ENCODE measurements at regions not wholly inside any gene's neighbourhood (a gene's known extent, or its start where the extent isn't known, plus 50 kb on each side); places are given as distances from the start of the nearest gene placed in this dataset.

DNA sequence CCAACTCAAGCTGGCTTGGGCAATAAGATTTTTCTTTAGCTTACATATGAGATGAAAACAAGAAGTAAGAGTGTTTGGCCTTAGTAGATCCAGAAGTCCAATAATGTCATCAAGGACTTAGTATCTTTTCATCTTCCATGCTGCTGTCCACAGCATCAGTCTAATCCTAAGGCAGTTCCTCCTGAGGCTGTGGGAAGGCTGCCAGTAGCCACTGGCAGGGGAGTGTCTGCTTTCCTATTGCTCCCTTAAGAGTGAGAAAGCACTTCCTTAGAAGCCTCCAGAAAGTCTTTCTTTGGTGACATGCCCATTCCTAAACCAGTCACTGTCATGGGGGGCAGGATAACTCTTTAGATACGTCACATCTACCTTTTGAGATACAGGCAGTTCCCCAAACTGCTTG, 317.7 kb downstream of the BMP4 start (continued):
- TF ChIP-seq, protein P1, sequence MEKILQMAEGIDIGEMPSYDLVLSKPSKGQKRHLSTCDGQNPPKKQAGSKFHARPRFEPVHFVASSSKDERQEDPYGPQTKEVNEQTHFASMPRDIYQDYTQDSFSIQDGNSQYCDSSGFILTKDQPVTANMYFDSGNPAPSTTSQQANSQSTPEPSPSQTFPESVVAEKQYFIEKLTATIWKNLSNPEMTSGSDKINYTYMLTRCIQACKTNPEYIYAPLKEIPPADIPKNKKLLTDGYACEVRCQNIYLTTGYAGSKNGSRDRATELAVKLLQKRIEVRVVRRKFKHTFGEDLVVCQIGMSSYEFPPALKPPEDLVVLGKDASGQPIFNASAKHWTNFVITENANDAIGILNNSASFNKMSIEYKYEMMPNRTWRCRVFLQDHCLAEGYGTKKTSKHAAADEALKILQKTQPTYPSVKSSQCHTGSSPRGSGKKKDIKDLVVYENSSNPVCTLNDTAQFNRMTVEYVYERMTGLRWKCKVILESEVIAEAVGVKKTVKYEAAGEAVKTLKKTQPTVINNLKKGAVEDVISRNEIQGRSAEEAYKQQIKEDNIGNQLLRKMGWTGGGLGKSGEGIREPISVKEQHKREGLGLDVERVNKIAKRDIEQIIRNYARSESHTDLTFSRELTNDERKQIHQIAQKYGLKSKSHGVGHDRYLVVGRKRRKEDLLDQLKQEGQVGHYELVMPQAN (IDR thresholded peaks at IDR 0.05; ENCODE audit: borderline replicate concordance): no peak
- TF ChIP-seq, protein P2, sequence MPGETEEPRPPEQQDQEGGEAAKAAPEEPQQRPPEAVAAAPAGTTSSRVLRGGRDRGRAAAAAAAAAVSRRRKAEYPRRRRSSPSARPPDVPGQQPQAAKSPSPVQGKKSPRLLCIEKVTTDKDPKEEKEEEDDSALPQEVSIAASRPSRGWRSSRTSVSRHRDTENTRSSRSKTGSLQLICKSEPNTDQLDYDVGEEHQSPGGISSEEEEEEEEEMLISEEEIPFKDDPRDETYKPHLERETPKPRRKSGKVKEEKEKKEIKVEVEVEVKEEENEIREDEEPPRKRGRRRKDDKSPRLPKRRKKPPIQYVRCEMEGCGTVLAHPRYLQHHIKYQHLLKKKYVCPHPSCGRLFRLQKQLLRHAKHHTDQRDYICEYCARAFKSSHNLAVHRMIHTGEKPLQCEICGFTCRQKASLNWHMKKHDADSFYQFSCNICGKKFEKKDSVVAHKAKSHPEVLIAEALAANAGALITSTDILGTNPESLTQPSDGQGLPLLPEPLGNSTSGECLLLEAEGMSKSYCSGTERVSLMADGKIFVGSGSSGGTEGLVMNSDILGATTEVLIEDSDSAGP (CRISPR knock-in tag; IDR thresholded peaks at IDR 0.05): no peak
- no peak for TF ChIP-seq EGR1 (conservative IDR thresholded peaks at IDR 0.05)
- no peak for TF ChIP-seq DPF2 (IDR thresholded peaks at IDR 0.05)

DNA sequence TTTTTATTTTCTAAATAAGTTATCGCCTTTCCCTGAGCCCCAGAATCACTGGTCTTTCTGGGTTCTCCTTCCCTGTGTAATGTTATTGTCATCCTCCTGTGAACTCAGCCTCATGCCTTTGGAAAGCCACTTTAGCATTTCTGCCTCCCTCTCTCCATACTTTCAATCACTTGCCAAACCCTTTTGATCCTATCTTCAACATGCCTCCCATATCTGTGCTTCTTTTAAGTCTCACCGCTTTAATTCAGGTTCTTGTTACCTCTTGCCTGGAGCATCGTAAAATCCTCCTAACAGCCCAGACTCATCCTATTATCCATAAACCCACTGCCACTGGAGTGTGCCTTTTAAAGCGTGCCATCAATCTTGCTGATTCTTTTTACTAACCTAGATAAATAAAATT, 321.8 kb downstream of the BMP4 start:
- Histone ChIP-seq H3K27ac (ENCODE audit: extremely low read depth, low read depth, low read length) (no peak overlapping the region), H3K4me1 (replicated peaks in 1 of 2; ENCODE audit: control insufficient read depth in 2 of 2, insufficient read depth in 2 of 2, low read length in 2 of 2) (no peaks in the 10 kb centered on the region), H3K27me3 (ENCODE audit: control insufficient read depth in 2 of 2, insufficient read depth in 2 of 2, low read length in 2 of 2) (no peaks in the 10 kb centered on the region), H3K9ac (ENCODE audit: insufficient read depth in 1 of 2, low read depth in 2 of 2, low read length in 2 of 2) (no peak overlapping the region), H3K9me1 (ENCODE audit: control insufficient read depth, insufficient read depth, low read length) (no peaks in the 10 kb centered on the region), H3K36me3 (ENCODE audit: control insufficient read depth, insufficient read depth, low read length) (no peaks in the 10 kb centered on the region), H3K4me2 (ENCODE audit: insufficient read depth, low read length) (no peak overlapping the region), H2AFZ (ENCODE audit: low read depth, low read length) (no peak overlapping the region), H3K79me2 (ENCODE audit: control insufficient read depth, insufficient read depth, low read length) (no peaks in the 10 kb centered on the region), H4K20me1 (replicated peaks; ENCODE audit: control insufficient read depth, insufficient read depth, low read length) (no peaks in the 10 kb centered on the region), H3K4me3 (no peak overlapping the region), H3K9me3 (replicated peaks; ENCODE audit: control insufficient read depth, insufficient read depth, low read depth, low read length) (no peaks in the 10 kb centered on the region)
- in situ Hi-C loops (cut with MboI): no loop called here
- ChIA-PET POLR2A (no interaction called here), CTCF (ENCODE audit: low intra/inter-chr PET ratio) (no interaction called here)
- WGBS (ENCODE audit: insufficient coverage, low coverage, missing lambda C conversion rate): 0% methylated on average over 4 of the region's 4 CpGs
- FAIRE-seq (no peak), DNase-seq (ENCODE audit: extremely low read depth in 1 of 4, low spot score in 3 of 4) (no peak), ATAC-seq (no peak)
- intact Hi-C loops (cut with micrococcal nuclease): no loop called here
- no TSS peak for BruUV-seq (replicated peaks)
- TF ChIP-seq ZNF253 (CRISPR knock-in tag; conservative IDR thresholded peaks at IDR 0.05) (no peak), LEF1 (IDR thresholded peaks at IDR 0.05) (no peak), RBM22 (IDR thresholded peaks at IDR 0.05; ENCODE audit: low read depth, low read length, poor library complexity, severe bottlenecking) (no peak), KLF1 (tag; IDR thresholded peaks at IDR 0.05) (no peak), CREB1 (IDR thresholded peaks at IDR 0.05) (no peak), CREB1 (CRISPR knock-in tag; IDR thresholded peaks at IDR 0.05) (no peak), PML (IDR thresholded peaks at IDR 0.05; ENCODE audit: low read length) (no peak), FOXK1 (CRISPR knock-in tag; IDR thresholded peaks at IDR 0.05; ENCODE audit: borderline replicate concordance) (no peak), ZBTB17 (CRISPR knock-in tag; IDR thresholded peaks at IDR 0.05) (no peak), EZH2 (IDR thresholded peaks at IDR 0.05; ENCODE audit: borderline replicate concordance, low read depth, low read length) (no peak)
- TF ChIP-seq, protein P3, sequence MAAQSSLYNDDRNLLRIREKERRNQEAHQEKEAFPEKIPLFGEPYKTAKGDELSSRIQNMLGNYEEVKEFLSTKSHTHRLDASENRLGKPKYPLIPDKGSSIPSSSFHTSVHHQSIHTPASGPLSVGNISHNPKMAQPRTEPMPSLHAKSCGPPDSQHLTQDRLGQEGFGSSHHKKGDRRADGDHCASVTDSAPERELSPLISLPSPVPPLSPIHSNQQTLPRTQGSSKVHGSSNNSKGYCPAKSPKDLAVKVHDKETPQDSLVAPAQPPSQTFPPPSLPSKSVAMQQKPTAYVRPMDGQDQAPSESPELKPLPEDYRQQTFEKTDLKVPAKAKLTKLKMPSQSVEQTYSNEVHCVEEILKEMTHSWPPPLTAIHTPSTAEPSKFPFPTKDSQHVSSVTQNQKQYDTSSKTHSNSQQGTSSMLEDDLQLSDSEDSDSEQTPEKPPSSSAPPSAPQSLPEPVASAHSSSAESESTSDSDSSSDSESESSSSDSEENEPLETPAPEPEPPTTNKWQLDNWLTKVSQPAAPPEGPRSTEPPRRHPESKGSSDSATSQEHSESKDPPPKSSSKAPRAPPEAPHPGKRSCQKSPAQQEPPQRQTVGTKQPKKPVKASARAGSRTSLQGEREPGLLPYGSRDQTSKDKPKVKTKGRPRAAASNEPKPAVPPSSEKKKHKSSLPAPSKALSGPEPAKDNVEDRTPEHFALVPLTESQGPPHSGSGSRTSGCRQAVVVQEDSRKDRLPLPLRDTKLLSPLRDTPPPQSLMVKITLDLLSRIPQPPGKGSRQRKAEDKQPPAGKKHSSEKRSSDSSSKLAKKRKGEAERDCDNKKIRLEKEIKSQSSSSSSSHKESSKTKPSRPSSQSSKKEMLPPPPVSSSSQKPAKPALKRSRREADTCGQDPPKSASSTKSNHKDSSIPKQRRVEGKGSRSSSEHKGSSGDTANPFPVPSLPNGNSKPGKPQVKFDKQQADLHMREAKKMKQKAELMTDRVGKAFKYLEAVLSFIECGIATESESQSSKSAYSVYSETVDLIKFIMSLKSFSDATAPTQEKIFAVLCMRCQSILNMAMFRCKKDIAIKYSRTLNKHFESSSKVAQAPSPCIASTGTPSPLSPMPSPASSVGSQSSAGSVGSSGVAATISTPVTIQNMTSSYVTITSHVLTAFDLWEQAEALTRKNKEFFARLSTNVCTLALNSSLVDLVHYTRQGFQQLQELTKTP (IDR thresholded peaks at IDR 0.05; ENCODE audit: low read depth in 1 of 2, partially characterized antibody in 2 of 2): no peak
